UCSD-AML1 (cell line): ENCODE measurements at regions not wholly inside any gene's neighbourhood (a gene's known extent, or its start where the extent isn't known, plus 50 kb on each side); places are given as distances from the start of the nearest gene placed in this dataset.

Source experiments
- DNase-seq: peaks from one replicate; lab custom pipeline; 2025; ENCODE audit not compliant: unreplicated experiment; lab: John Stamatoyannopoulos, UW

DNA sequence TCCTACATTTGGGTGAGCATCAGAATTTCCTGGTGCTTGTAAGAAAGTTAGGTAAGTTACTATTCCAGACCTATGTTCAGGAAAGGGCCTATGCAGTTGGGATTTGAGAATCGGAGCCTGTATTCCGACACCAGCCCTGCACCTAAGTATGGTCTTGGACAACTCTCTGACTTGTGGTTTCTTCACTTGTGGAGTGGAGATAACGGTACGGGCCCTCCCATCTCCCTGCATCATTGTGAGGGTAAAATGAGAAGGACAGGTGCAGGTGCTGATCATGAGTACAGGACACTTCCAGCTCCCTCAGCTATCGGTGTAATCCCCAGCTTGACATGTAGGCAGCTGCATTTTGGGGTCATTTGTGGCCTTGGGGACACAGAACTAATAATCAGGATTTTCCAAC is 138.3 kb upstream of the NAMPT start:
- DNase-seq, result no peak

DNA sequence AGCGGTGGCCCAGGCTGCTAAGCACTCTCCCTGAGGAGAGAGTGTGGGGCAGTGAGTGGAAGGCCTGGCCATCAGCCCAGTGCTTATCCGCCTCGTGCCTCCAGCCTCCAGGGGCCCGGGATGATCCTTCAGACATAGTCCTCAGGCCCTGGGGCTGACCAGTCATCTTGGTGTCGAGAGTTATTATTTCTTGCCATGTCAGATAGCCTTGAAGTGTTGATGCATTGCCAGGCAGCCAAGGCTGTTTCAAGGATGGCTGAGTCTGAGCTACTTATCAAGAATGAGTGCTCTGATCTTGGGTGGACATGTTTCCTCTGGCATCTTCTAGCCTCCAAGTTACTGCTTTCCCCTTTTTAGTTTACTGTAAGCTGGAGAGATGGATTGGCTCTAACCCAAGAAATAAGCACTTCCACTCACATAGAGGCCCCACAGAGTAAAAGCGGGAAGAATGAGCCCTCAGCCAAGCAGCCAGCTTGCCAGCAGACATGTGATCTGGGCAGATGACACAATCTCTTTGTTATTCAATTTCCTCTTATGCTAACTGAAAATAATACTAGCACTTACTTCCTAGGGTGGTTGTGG is 136.5 kb upstream of the NAMPT start:
- no peak for DNase-seq

DNA sequence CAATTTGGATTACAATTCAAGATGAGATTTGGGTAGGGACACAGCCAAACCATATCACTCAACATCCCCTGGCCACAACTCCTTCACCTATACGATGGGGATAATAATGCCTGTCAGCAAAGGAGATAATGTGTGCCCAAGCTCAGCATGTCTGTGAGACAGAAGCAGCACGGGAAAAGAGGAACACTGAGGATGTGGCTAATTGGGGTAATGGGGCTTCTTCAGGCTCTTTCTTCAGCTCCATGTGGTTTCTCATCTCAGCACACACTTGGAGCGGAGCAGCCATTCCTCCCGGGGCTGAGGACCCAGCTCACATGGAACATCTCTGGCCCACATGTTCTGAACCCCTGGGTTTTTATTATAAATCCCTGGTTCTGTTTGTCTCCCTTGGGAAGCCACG is 136.0 kb upstream of the NAMPT start:
- DNase-seq, result no peak

DNA sequence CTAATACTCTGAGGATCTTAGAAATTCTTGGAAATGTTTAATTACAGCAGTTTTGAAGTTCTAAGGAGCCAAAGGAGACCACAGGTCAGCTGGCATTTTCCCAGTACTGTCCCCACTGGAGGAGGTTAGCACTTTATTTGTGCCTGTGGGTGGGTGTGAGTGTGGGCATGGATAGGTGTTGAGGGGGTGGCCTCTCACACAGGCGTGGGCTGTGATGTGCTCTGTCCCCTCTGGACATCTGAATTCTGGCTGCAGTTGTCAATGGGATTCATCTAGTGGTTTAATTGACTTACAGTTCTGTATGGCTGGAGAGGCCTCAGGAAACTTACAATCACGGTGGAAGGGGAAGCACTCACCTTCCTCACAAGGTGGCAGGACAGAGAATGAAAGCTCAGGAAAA is 135.4 kb upstream of the NAMPT start:
- no peak for DNase-seq

DNA sequence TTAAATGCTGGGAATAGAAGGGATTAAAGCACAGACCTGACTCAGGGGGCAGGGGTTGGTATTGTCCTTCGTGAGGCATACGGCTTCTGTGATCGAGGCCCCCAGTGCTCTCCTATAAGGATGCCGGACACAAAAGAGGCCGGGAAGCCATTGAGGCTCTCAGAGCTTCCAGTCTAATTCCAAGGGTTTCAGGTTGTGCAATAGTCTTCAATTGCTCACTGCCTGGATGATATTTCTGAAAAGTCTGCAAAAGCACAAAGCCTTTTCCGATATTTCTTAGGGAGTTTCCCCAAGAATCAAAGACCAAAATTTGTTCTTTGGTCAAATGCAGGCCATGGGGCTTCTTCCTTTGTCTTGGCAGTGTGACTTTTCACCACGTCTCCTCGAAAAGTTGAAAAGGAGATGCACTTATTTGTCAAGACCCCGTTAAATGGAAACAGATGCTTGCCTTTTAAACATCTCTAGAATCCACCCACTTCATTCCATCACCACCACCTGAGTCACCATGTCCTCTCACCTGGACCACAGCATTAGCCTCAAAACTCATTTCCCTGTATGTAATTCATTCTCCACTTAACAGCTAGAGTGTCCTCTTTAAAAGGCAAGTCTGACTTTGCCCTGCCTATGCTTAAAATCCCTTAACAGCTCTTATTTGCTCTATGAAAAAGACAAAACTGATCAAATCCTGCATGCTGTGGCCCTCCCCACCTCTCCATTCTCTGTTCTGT is 134.8 kb upstream of the NAMPT start:
- DNase-seq, result no peak

DNA sequence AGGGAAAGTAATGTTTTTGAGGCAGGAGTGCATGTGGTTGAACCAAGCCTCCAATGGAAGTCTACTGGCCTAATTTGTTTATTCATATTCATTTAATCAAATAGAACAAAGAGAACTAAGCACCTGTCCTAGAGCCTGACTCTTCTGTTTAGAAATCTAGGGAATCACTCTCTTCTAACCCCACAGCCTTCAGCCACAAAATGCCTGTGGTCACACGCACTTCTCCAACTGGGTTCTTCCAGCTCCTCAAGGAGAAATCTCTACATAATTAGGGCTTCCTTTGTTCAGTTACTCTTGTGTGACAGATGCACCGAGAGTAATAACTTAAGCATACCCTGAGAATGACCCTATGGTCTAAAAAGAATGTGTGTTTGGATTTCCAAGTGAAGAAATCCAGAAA is 133.7 kb upstream of the NAMPT start:
- no peak for DNase-seq

DNA sequence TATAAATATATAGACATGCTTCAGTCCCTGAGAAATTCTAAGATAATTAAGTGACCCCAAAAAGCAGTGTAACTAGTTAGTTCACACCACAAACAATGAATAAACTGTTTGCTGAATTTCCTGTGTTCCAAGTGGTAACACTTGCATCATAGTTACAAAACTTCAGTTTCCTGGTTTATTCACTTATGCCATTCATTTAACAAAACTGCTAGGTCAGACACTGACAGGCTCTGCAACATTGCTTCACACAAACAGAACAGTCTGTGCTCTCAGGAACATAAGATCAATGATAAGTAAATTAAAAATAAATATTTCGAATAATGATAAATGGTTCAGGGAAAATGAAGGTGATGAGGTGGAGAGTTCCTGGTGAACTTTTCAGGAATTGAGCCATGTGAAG is 133.3 kb upstream of the NAMPT start:
- DNase-seq, result no peak

DNA sequence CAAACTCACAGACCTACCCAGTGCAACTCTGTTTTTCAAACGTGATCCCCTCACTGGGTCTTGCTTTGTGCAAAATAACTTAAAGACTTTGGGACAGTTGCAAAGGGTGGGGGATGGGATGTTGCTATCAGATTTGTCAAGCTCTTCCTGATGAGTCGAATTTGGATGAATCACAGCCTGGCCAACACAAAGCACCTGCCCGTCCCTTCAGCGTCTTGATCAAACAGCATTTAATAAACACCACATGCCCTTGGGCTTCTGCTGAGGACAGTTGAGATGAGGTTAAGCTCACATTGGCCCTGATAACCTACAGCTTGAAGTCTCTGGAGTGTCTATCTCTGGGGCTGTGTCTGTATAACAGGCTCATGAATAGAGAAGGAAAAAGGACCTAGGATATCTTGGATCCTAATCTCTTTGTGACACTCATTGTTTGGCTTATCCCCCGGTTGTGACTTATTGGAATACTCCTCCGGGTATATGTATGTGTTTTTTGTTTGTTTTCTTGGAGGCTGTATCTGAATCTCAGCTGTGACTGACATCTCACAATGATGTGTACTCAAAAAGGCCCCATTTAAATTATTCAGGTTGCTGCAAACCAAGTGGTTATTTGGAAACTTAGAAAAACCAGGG is 132.6 kb upstream of the NAMPT start:
- DNase-seq, result no peak

DNA sequence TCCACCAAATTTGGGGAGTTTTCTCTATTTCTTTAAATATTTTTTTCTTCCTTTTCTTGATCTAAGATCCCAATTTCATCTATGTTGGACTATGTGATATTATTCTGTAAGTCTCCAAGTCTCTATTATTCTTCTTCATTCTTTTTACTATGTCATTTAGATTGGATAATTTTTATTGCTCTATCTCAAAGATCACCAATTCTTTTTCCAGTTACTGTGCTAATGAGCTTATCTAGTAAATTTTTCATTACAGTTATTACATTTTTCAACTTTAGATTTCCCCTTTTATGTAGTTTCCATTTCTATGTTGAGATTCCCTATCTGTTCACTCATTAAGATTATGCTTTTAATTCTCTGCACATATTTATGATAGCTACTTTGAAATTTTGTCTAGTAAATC is 131.6 kb upstream of the NAMPT start:
- DNase-seq, result no peak

DNA sequence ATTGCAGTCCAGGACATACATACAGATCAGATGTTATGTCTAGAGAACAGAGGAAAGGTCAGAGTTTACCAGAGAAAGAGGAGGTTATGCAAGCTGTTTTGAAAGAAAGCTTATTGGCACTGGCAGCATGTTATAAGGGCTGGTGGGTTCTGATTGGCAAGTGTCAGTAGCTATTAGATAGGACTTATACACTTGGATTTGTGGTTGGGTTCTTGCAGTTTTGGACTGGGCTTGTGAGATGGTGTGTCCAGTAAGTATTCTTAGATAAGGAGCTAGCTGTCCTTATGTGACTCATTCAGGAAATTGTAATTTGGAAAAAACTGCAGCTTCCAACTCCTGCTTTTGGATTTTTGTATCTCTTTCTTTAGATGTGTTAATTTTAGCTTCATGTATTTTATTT is 130.7 kb upstream of the NAMPT start:
- DNase-seq, result no peak

DNA sequence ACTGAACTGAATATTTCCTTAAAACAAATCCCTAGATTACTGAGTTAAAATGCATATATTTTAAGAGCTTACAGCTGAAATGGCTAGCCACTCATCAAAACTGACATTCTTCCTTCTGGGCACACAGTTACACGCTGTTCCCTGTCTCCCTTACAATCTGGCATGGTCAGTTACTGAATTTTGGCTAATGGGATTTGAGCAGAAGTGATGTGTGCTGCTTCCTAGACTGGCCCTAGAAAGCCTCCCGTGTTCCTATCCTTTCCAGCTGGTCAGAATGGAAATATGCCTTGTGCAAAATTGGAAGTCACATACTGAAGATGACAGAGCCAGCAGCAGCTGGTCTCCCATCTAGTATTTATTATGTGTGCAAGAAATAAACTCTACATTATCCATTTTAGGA is 128.7 kb upstream of the NAMPT start:
- DNase-seq, result no peak

DNA sequence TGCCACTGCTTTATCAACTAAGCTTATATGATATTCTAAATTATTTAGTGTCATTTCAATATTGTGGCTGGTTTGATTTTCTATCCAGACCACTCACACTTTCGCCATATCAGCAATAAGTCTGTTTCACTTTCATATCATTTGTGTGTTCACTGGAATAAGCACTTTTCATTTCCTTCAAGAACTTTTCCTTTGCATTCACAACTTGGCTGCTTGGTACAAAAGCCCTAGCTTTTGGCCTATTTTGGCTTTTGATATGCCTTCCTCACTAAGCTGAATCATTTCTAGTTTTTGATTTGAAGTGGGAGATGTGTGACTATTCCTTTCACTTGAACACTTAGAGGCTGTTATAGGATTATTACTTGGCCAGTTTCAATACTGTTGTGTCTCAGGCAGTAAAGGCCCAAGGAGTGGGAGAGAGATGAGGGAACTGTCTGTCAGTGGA is 120.9 kb upstream of the NAMPT start:
- DNase-seq, result no peak

DNA sequence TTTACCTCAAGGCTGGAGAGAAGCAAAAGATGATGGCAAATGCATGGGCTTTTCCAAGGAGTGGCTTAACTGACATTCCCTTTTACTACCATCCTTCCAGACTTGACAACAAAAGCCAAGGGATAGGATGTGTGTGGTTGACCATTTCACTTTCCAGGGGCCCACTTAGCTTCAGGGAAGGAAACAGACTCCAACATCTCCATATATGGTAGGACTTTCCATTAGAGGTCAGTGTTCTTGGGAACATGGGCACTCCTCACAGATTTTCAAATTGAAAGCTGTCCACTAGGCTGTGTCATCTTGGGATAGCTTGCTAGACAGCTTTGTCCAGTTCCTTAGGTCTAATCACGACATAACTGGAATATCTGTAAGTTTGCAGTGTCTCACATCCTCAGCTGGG is 118.1 kb upstream of the NAMPT start:
- no peak for DNase-seq

DNA sequence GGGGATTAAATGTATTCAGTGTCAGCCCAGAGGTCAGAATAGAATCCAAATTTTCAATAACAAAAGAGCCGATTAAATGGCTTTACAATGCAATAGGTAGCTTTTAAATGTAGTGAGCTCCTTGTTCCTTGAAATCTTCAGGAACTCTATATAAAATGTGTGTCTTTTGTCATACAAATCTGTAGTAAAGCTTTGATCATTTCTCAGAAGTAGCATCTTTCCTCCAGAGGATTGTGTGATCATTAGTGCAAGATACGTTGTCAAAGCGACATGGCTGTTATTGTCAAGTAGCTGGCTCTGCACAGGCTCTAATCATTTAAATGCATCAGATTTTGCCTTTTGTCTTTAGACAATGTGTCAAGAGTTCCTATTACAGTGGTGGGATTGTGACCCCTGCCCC is 116.1 kb upstream of the NAMPT start:
- DNase-seq, result no peak

DNA sequence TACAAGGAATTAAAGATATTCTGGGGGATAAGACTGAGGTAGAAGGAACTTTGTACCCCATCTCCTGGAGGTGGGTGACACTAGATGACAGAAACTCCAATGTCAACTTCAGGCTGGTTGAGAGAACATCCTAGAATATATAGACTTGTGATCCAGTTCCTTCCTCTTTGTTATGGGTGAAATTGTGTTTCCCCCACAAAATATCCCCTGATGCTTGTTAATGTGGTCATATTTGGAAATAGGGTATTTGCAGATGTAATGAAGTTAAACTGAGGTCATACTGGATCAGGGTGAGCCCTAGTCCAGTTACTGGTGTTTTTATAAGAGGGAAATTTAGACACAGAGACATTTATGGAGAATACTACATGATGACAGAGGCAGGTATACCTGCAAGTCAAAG is 114.0 kb upstream of the NAMPT start:
- no peak for DNase-seq

DNA sequence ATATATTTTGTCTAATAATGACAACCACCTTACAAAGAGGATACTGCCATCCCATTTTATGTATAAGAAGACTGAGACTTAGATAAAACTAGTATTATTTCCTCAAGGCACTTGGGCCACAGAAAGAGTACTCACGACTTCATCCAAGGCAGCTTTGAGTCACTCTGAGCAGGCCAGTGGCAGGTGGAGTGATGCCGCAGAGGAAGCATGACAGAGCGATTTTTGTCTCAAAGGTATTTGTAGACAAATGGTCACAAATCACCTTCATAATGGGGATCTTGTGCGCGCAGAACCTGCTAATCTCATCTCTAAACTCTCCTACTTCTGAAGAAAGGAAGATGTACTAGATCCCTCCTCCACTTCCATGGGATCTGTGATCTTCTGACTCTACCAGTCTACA is 113.2 kb upstream of the NAMPT start:
- DNase-seq, result no peak

DNA sequence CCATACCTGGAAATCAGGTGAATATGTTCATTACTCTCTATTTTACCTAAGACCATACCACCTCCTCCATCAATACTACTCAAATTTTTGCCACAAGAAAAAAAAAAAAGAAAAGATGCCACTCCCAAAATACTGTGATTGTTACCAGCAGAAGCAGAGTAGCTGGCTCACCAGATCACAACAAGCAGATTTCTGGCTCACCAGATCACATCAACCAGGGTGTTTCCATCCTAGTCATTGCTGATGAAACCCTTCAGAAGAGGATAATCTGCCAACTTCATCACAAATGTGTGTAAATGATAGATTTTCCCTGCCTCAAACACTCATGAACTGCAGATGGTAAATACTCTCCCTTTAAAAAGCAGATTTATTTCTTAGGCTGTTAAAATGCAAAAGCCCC is 109.7 kb upstream of the NAMPT start:
- no peak for DNase-seq

DNA sequence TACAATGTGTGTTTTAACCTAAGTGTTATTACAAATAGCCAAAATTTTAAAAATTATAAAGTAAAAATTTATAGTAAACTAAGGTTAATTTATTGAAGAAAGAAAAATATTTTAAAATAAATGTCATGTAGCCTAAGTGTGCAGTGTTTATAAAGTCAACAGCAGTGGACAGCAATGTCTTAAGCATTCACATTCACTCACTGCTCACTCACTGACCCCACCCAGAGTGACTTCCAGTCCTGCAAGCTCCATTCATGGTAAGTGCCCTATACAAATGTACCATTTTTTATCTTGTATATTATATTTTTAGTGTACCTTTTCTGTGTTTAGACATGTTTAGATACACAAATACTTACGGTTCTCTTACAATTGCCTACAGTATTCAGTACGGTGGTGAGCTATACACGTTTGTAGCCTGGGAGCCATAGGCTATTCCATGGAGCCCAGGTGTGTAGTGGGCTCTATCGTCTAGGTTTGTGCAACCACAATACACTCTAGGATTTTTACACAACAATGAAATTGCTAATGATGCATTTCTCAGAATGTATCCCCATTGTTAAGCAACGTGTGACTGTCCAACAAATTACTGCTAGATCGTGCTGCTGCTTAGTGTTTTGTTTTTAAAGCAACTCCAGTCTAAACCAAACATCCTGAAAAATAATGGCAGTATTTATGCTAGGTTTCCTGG is 108.9 kb upstream of the NAMPT start:
- DNase-seq, result no peak

DNA sequence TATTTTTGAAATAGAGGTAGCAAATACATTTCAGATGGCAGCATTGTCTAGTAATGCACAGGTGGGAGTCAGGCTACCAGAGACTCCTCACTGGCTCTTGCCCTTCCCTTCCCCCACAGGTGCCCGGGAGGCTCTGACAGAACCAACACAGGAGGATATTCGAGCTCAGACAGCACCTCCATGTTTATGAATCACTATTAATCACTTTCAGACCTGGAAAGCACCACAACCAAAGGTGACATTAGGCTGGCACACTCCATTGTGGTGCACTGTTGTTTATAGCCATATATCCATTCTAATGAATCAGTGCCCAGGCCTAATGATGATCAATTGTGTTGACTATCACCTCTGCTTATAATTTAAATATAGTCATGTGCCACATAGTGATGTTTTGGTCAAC is 107.8 kb upstream of the NAMPT start:
- no peak for DNase-seq

DNA sequence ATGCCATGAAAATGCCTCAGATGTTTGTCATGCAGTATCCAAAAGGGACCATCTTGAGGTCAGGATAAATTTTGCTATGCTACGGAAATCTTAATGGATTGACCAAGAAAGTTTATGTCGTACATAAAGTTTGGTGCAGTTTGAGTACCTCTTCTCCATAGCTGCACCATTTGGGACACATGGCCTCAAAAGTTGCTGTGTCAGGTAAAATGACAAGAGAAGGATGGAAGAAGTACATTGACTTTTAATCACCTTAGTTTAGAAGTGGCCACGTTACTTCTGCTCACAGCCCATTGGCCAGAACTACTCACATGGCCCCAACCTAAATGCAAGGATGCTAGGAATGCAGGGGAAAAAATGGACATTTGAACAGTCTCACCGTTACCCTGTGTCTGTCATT is 107.4 kb upstream of the NAMPT start:
- DNase-seq, result no peak

DNA sequence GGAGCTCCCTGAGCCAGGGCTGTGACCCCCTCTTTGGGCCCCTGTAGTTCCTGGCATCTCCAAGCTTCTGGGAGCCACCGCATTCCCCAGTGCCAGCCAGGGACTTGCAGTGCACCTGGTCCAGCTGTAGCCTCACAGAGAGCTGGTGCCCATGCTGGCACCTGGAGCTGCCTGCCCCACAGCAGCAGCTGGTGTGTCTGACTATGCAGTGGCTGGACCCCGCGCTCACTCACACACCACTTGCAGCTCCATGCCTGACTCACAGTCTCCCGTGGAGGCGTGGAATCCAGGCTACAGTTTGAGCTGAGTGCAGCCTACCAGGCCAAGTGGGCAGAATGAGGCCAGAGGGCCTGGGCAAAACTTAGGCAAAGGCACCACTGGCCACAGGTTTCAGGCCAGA is 102.2 kb upstream of the NAMPT start:
- no peak for DNase-seq

DNA sequence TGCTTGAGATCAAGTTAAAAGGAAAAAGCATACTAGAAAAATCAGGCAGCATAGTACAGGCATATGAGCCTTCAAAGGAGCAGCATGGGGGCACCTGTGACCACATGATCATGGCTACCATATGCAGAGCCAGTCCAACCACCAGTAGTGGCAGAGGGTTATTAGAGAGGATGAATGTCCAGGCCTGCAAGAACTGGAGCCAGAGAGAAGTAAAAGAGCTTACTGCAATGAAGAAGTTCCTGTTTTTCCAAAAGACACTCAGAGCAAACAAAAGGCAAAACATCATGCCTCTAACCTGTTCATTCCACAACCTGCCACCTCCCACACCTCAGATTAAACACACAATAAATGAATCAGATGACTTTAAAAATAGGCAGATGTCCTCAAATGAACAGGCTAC is 99.6 kb upstream of the NAMPT start:
- no peak for DNase-seq
